Esophagus squamous epithelium (tissue), 4 donors: ENCODE measurements at regions not wholly inside any gene's neighbourhood (a gene's known extent, or its start where the extent isn't known, plus 50 kb on each side); places are given as distances from the start of the nearest gene placed in this dataset.

Source experiments
- CTCF ChIP-seq, 6 experiments: fragments of 450-650 bp in 4 of 6; fragments of 200-600 bp in 2 of 6; sonication (generic) in 2 of 6; IDR thresholded peaks; one replicate each; pipeline ENCODE4 v1.5.1; 2016 to 2019; ENCODE audit warnings: antibody characterized with exemption in 6 of 6, mild to moderate bottlenecking in 4 of 6, moderate library complexity in 4 of 6
- POLR2A ChIP-seq, 4 donors: fragments of 450-650 bp; IDR thresholded peaks; one replicate each; pipeline ENCODE4 v1.6.1; 2017; ENCODE audit warnings: antibody characterized with exemption in 4 of 4, mild to moderate bottlenecking in 4 of 4, moderate library complexity in 3 of 4

GRCh38 chr1:14504517-14504916, 94.0 kb upstream of the KAZN start:
- TF ChIP-seq POLR2A (IDR thresholded peaks at IDR 0.05) = no peak
- no peak for TF ChIP-seq CTCF (IDR thresholded peaks at IDR 0.05)
